ENCODE measurements at regions not wholly inside any gene's neighbourhood (a gene's known extent, or its start where the extent isn't known, plus 50 kb on each side); places are given as distances from the start of the nearest gene placed in this dataset.

- no peak for DNase-seq (ENCODE audit: low read depth, low spot score)
- H3K9me3 ChIP-seq (ENCODE audit: low read depth, low read length), result no peaks in the 10 kb centered on the region
- H3K27ac ChIP-seq, result no peak overlapping the region
- no peak overlapping the region for H3K4me3 ChIP-seq
- no peak overlapping the region for H3K9ac ChIP-seq (ENCODE audit: insufficient read length)
- no peak for TF ChIP-seq FOXP2 (optimal IDR thresholded peaks at IDR 0.05; ENCODE audit: control extremely low read depth, extremely low read length, insufficient read depth)
- no peak for TF ChIP-seq EZH2 (IDR thresholded peaks at IDR 0.05)
- TF ChIP-seq POLR2AphosphoS5 (IDR thresholded peaks at IDR 0.05; ENCODE audit: borderline replicate concordance, low read depth, low read length), result no peak
- H3K36me3 ChIP-seq (ENCODE audit: insufficient read depth, low read length), result no peaks in the 10 kb centered on the region
Measured at GRCh38 chr17:69936996-69937395, 138.0 kb upstream of the KCNJ16 start.

GRCh38 chr17:69943058-69943457 lies 132.0 kb upstream of the KCNJ16 start:
- no peak for DNase-seq (ENCODE audit: low read depth, low spot score)
- H3K36me3 ChIP-seq (ENCODE audit: insufficient read depth, low read length), result no peaks in the 10 kb centered on the region
- H3K4me3 ChIP-seq, result no peak overlapping the region
- TF ChIP-seq EZH2 (IDR thresholded peaks at IDR 0.05) (no peak), FOXP2 (optimal IDR thresholded peaks at IDR 0.05; ENCODE audit: control extremely low read depth, extremely low read length, insufficient read depth) (no peak), POLR2AphosphoS5 (IDR thresholded peaks at IDR 0.05; ENCODE audit: borderline replicate concordance, low read depth, low read length) (no peak)
- H3K9ac ChIP-seq (ENCODE audit: insufficient read length), result no peak overlapping the region
- H3K9me3 ChIP-seq (ENCODE audit: low read depth, low read length), result no peaks in the 10 kb centered on the region
- no peak overlapping the region for H3K27ac ChIP-seq

GRCh38 chr17:69944406-69944805 lies 130.6 kb upstream of the KCNJ16 start:
- Histone ChIP-seq H3K9me3 (ENCODE audit: low read depth, low read length) (no peaks in the 10 kb centered on the region), H3K36me3 (ENCODE audit: insufficient read depth, low read length) (no peaks in the 10 kb centered on the region), H3K4me3 (no peak overlapping the region), H3K9ac (ENCODE audit: insufficient read length) (no peak overlapping the region), H3K27ac (no peak overlapping the region)
- no peak for DNase-seq (ENCODE audit: low read depth, low spot score)
- TF ChIP-seq FOXP2 (optimal IDR thresholded peaks at IDR 0.05; ENCODE audit: control extremely low read depth, extremely low read length, insufficient read depth) (no peak), EZH2 (IDR thresholded peaks at IDR 0.05) (no peak), POLR2AphosphoS5 (IDR thresholded peaks at IDR 0.05; ENCODE audit: borderline replicate concordance, low read depth, low read length) (no peak)

- no peak for DNase-seq (ENCODE audit: low read depth, low spot score)
- H3K9ac ChIP-seq (ENCODE audit: insufficient read length), result no peak overlapping the region
- H3K4me3 ChIP-seq, result no peak overlapping the region
Measured at GRCh38 chr17:69945698-69946185, 129.3 kb upstream of the KCNJ16 start.

GRCh38 chr17:69947027-69947759 lies 127.8 kb upstream of the KCNJ16 start:
- no peak overlapping the region for H3K27ac ChIP-seq
- no peaks in the 10 kb centered on the region for H3K9me3 ChIP-seq (ENCODE audit: low read depth, low read length)
- no peak overlapping the region for H3K9ac ChIP-seq (ENCODE audit: insufficient read length)
- DNase-seq (ENCODE audit: low read depth, low spot score), result no peak
- TF ChIP-seq EZH2 (IDR thresholded peaks at IDR 0.05) (no peak), FOXP2 (optimal IDR thresholded peaks at IDR 0.05; ENCODE audit: control extremely low read depth, extremely low read length, insufficient read depth) (no peak), POLR2AphosphoS5 (IDR thresholded peaks at IDR 0.05; ENCODE audit: borderline replicate concordance, low read depth, low read length) (no peak)
- no peak overlapping the region for H3K4me3 ChIP-seq
- H3K36me3 ChIP-seq (ENCODE audit: insufficient read depth, low read length), result no peaks in the 10 kb centered on the region

More at GRCh38 chr17:69945698-69946185, 129.3 kb upstream of the KCNJ16 start:
- no peak for TF ChIP-seq EZH2 (IDR thresholded peaks at IDR 0.05)
- TF ChIP-seq FOXP2 (optimal IDR thresholded peaks at IDR 0.05; ENCODE audit: control extremely low read depth, extremely low read length, insufficient read depth), result no peak
- no peak for TF ChIP-seq POLR2AphosphoS5 (IDR thresholded peaks at IDR 0.05; ENCODE audit: borderline replicate concordance, low read depth, low read length)
- no peaks in the 10 kb centered on the region for H3K9me3 ChIP-seq (ENCODE audit: low read depth, low read length)
- H3K27ac ChIP-seq, result no peak overlapping the region
- no peaks in the 10 kb centered on the region for H3K36me3 ChIP-seq (ENCODE audit: insufficient read depth, low read length)

GRCh38 chr17:69948406-69948805 lies 126.6 kb upstream of the KCNJ16 start:
- Histone ChIP-seq H3K4me3 (no peak overlapping the region), H3K9ac (ENCODE audit: insufficient read length) (no peak overlapping the region), H3K27ac (no peak overlapping the region), H3K36me3 (ENCODE audit: insufficient read depth, low read length) (no peaks in the 10 kb centered on the region), H3K9me3 (ENCODE audit: low read depth, low read length) (no peaks in the 10 kb centered on the region)
- DNase-seq (ENCODE audit: low read depth, low spot score), result no peak
- TF ChIP-seq FOXP2 (optimal IDR thresholded peaks at IDR 0.05; ENCODE audit: control extremely low read depth, extremely low read length, insufficient read depth) (no peak), EZH2 (IDR thresholded peaks at IDR 0.05) (no peak), POLR2AphosphoS5 (IDR thresholded peaks at IDR 0.05; ENCODE audit: borderline replicate concordance, low read depth, low read length) (no peak)

GRCh38 chr17:69949496-69949895 lies 125.5 kb upstream of the KCNJ16 start:
- H3K9ac ChIP-seq (ENCODE audit: insufficient read length), result no peak overlapping the region
- H3K4me3 ChIP-seq, result no peak overlapping the region
- TF ChIP-seq EZH2 (IDR thresholded peaks at IDR 0.05) (no peak), POLR2AphosphoS5 (IDR thresholded peaks at IDR 0.05; ENCODE audit: borderline replicate concordance, low read depth, low read length) (no peak), FOXP2 (optimal IDR thresholded peaks at IDR 0.05; ENCODE audit: control extremely low read depth, extremely low read length, insufficient read depth) (no peak)
- no peak overlapping the region for H3K27ac ChIP-seq
- DNase-seq (ENCODE audit: low read depth, low spot score), result no peak
- no peaks in the 10 kb centered on the region for H3K9me3 ChIP-seq (ENCODE audit: low read depth, low read length)
- H3K36me3 ChIP-seq (ENCODE audit: insufficient read depth, low read length), result no peaks in the 10 kb centered on the region

GRCh38 chr17:69949973-69950695 lies 124.9 kb upstream of the KCNJ16 start:
- Histone ChIP-seq H3K36me3 (ENCODE audit: insufficient read depth, low read length) (no peaks in the 10 kb centered on the region), H3K27ac (no peak overlapping the region), H3K9me3 (ENCODE audit: low read depth, low read length) (no peaks in the 10 kb centered on the region), H3K4me3 (no peak overlapping the region), H3K9ac (ENCODE audit: insufficient read length) (no peak overlapping the region)
- DNase-seq (ENCODE audit: low read depth, low spot score), result no peak
- TF ChIP-seq FOXP2 (optimal IDR thresholded peaks at IDR 0.05; ENCODE audit: control extremely low read depth, extremely low read length, insufficient read depth) (no peak), EZH2 (IDR thresholded peaks at IDR 0.05) (no peak), POLR2AphosphoS5 (IDR thresholded peaks at IDR 0.05; ENCODE audit: borderline replicate concordance, low read depth, low read length) (no peak)
